Cardiac fibroblast (primary cell): ENCODE measurements at regions not wholly inside any gene's neighbourhood (a gene's known extent, or its start where the extent isn't known, plus 50 kb on each side); places are given as distances from the start of the nearest gene placed in this dataset.

Experiments used
- DNase-seq, 2 donors: peaks; one replicate each; pipeline versions ENCODE4 v3.0.0 to v3.0.0-alpha.2; 2010; ENCODE audit warnings: low read depth in 2 of 2
- H3K4me3 ChIP-seq, 2 donors: replicated peaks in 1 of 2; 1 replicate in 1 of 2; 2 replicates in 1 of 2; pipeline ENCODE4 v1.5.1; 2011; ENCODE audit warnings: low read depth in 2 of 2, low read length in 2 of 2, mild to moderate bottlenecking in 2 of 2, moderate library complexity in 1 of 2
- CTCF ChIP-seq: IDR thresholded peaks from one replicate; pipeline ENCODE4 v1.5.1; 2011; ENCODE audit warnings: low read depth, mild to moderate bottlenecking, low read length, inconsistent platforms

- TF ChIP-seq CTCF = no peak
- no peak overlapping the region for H3K4me3 ChIP-seq
- DNase-seq = no peak
Measured at GRCh38 chr7:12138421-12138820, 72.7 kb upstream of the TMEM106B start.

GRCh38 chr7:12139416-12139815 is 71.7 kb upstream of the TMEM106B start:
- DNase-seq = peak; percentile 32 to 72
- no peak overlapping the region for H3K4me3 ChIP-seq
- TF ChIP-seq CTCF = no peak

- TF ChIP-seq CTCF = no peak
- no peak overlapping the region for H3K4me3 ChIP-seq
- no peak for DNase-seq
Measured at GRCh38 chr7:12146813-12147212, 64.3 kb upstream of the TMEM106B start.

- no peak for DNase-seq
- no peak for TF ChIP-seq CTCF
- no peak overlapping the region for H3K4me3 ChIP-seq
Measured at GRCh38 chr7:12152196-12152918, 58.7 kb upstream of the TMEM106B start.

- H3K4me3 ChIP-seq = no peak overlapping the region
- TF ChIP-seq CTCF = no peak
Measured at GRCh38 chr7:12154119-12154518, 57.0 kb upstream of the TMEM106B start.

GRCh38 chr7:12157517-12157916 is 53.6 kb upstream of the TMEM106B start:
- no peak overlapping the region for H3K4me3 ChIP-seq
- TF ChIP-seq CTCF = no peak
- no peak for DNase-seq

More at GRCh38 chr7:12154119-12154518, 57.0 kb upstream of the TMEM106B start:
- no peak for DNase-seq
